K562 (cell line): ENCODE measurements at regions not wholly inside any gene's neighbourhood (a gene's known extent, or its start where the extent isn't known, plus 50 kb on each side); places are given as distances from the start of the nearest gene placed in this dataset.
A peak's percentile ranks its signal among the peaks of the same experiment; 100 is the strongest.

Experiments
- BACH1 ChIP-seq: fragments of 200-800 bp; sonication (Bioruptor generic); IDR thresholded peaks from 2 replicates; pipeline ENCODE4 v1.6.1; 2016; ENCODE audit warnings: missing genetic modification characterization, missing compliant biosample characterization
- DACH1 ChIP-seq: fragments of 450-650 bp; IDR thresholded peaks from 2 replicates; pipeline ENCODE4 v1.6.1; 2018; ENCODE audit not compliant: partially characterized antibody
- ETV1 ChIP-seq: fragments of 450-650 bp; conservative IDR thresholded peaks from 2 replicates; pipeline ENCODE4 v1.6.1; 2016; ENCODE audit warnings: missing genetic modification characterization, control low read depth, low read depth, missing compliant biosample characterization
- JUNB ChIP-seq: fragments of 450-650 bp; formaldehyde crosslinking; conservative IDR thresholded peaks from 2 replicates; pipeline ENCODE4 v1.4.0; 2020; ENCODE audit warnings: mild to moderate bottlenecking
- MTF1 ChIP-seq: fragments of 250-450 bp; sonication (Bioruptor Pico); IDR thresholded peaks from 2 replicates; pipeline ENCODE4 v1.9.0; 2021; ENCODE audit warnings: moderate library complexity, mild to moderate bottlenecking, inconsistent platforms, borderline replicate concordance
- NEUROD1 ChIP-seq: fragments of 150-350 bp; IDR thresholded peaks from 2 replicates; pipeline ENCODE4 v1.6.1; 2014; ENCODE audit warnings: borderline replicate concordance, low read length, low read depth; ENCODE audit not compliant: partially characterized antibody
- POLR2H ChIP-seq: IDR thresholded peaks from 2 replicates; pipeline ENCODE4 v1.6.1; 2016; ENCODE audit warnings: missing genetic modification characterization, low read depth, mild to moderate bottlenecking, control low read depth, missing compliant biosample characterization, moderate library complexity
- PRMT5 ChIP-seq: sonication (generic); formaldehyde crosslinking; IDR thresholded peaks from 2 replicates; pipeline ENCODE4 v1.5.0; 2020; ENCODE audit warnings: missing genetic modification reagents
- RAD51 ChIP-seq: fragments of 450-650 bp; IDR thresholded peaks from 2 replicates; pipeline ENCODE4 v1.7.1; 2016; ENCODE audit warnings: low read depth, mild to moderate bottlenecking, borderline replicate concordance
- RBM34 ChIP-seq: fragments of 200-400 bp; formaldehyde crosslinking; IDR thresholded peaks from 2 replicates; pipeline ENCODE4 v1.6.1; 2018; ENCODE audit warnings: low read length, borderline replicate concordance; ENCODE audit not compliant: insufficient read depth
- RCOR1 ChIP-seq, 2 experiments: IDR thresholded peaks; 2 replicates each; pipeline ENCODE4 v1.6.1; 2012; ENCODE audit warnings: low read depth in 2 of 2, low read length in 2 of 2, borderline replicate concordance in 1 of 2, improper control_type of control experiment in 1 of 2
- SMAD1 ChIP-seq: fragments of 150-350 bp; IDR thresholded peaks from 2 replicates; pipeline ENCODE4 v1.6.1; 2014; ENCODE audit warnings: low read length, low read depth; ENCODE audit not compliant: partially characterized antibody
- SREBF1 ChIP-seq: fragments of 150-350 bp; IDR thresholded peaks from 2 replicates; pipeline ENCODE4 v1.6.1; 2014; ENCODE audit warnings: antibody characterized with exemption, low read depth, low read length, borderline replicate concordance
- TARDBP ChIP-seq: fragments of 450-650 bp; IDR thresholded peaks from 2 replicates; pipeline ENCODE4 v1.6.1; 2016
- TRIM24 ChIP-seq, 2 experiments: fragments of 450-650 bp; IDR thresholded peaks; 2 replicates each; pipeline ENCODE4 v1.6.1; 2016
- YY1 ChIP-seq, 3 experiments: IDR thresholded peaks; 2 replicates each; pipeline ENCODE4 v1.6.1; 2011; ENCODE audit warnings: low read length in 2 of 3, mild to moderate bottlenecking in 2 of 3, moderate library complexity in 2 of 3, borderline replicate concordance in 1 of 3, control low read depth in 1 of 3, low read depth in 1 of 3; ENCODE audit not compliant: insufficient read depth in 3 of 3, insufficient replicate concordance in 2 of 3, control insufficient read depth in 1 of 3, insufficient read length in 1 of 3; ENCODE audit errors: extremely low read depth in 1 of 3
- ZNF561 ChIP-seq: fragments of 450-650 bp; formaldehyde crosslinking; conservative IDR thresholded peaks from 2 replicates; pipeline ENCODE4 v1.4.0; 2020; ENCODE audit warnings: mild to moderate bottlenecking, moderate library complexity
- ZNF75A ChIP-seq: fragments of 450-650 bp; formaldehyde crosslinking; IDR thresholded peaks from 2 replicates; pipeline ENCODE4 v1.4.0; 2020; ENCODE audit warnings: mild to moderate bottlenecking
- ZNF764 ChIP-seq: fragments of 250-450 bp; sonication (Bioruptor Pico); IDR thresholded peaks from 2 replicates; pipeline ENCODE4 v1.4.0; 2020; ENCODE audit warnings: low read depth, mild to moderate bottlenecking, moderate library complexity
- ZNF778 ChIP-seq: fragments of 450-650 bp; formaldehyde crosslinking; IDR thresholded peaks from 2 replicates; pipeline ENCODE4 v1.4.0; 2020; ENCODE audit warnings: mild to moderate bottlenecking, moderate library complexity
- TF ChIP-seq, protein P1 (sequence below): fragments of 150-350 bp; IDR thresholded peaks from 2 replicates; pipeline ENCODE4 v1.6.1; 2014; ENCODE audit warnings: low read depth, mild to moderate bottlenecking, low read length, borderline replicate concordance
- TF ChIP-seq, protein P2 (sequence below): fragments of 450-650 bp; IDR thresholded peaks from 2 replicates; pipeline ENCODE4 v1.6.1; 2016; ENCODE audit warnings: mild to moderate bottlenecking
- TF ChIP-seq, protein P3 (sequence below): fragments of 250-450 bp; sonication (Bioruptor Pico); IDR thresholded peaks from 2 replicates; pipeline ENCODE4 v1.8.0; 2021; ENCODE audit warnings: borderline replicate concordance, mild to moderate bottlenecking, moderate library complexity; ENCODE audit not compliant: poor library complexity, severe bottlenecking

DNA sequence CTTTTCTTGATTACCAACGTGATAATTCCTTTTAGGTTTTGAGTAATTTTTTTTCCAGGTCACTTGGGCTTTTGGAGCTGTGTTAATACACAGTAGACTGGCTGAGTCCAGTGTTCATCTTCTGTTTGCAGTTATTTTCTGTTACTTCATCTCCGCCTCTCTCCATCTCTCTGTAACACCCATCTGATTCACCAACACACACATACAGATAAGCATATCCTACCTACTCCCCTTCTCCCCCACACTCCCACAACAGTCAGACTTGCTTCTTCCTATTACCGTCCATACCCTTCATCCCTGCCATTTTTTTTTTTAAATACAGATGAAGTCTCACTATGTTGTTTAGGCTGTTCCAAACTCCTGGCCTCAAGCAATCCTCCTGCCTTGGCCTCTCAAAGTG is 72.7 kb upstream of the MANSC4 start (continued):
- TF ChIP-seq, protein P1, sequence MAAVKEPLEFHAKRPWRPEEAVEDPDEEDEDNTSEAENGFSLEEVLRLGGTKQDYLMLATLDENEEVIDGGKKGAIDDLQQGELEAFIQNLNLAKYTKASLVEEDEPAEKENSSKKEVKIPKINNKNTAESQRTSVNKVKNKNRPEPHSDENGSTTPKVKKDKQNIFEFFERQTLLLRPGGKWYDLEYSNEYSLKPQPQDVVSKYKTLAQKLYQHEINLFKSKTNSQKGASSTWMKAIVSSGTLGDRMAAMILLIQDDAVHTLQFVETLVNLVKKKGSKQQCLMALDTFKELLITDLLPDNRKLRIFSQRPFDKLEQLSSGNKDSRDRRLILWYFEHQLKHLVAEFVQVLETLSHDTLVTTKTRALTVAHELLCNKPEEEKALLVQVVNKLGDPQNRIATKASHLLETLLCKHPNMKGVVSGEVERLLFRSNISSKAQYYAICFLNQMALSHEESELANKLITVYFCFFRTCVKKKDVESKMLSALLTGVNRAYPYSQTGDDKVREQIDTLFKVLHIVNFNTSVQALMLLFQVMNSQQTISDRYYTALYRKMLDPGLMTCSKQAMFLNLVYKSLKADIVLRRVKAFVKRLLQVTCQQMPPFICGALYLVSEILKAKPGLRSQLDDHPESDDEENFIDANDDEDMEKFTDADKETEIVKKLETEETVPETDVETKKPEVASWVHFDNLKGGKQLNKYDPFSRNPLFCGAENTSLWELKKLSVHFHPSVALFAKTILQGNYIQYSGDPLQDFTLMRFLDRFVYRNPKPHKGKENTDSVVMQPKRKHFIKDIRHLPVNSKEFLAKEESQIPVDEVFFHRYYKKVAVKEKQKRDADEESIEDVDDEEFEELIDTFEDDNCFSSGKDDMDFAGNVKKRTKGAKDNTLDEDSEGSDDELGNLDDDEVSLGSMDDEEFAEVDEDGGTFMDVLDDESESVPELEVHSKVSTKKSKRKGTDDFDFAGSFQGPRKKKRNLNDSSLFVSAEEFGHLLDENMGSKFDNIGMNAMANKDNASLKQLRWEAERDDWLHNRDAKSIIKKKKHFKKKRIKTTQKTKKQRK, result no peak
- TF ChIP-seq PRMT5 (no peak), BACH1 (tag) (no peak), MTF1 (CRISPR knock-in tag) (no peak), ZNF778 (no peak), POLR2H (no peak), ZNF764 (CRISPR knock-in tag) (no peak), TARDBP (no peak), RCOR1 (IDR thresholded peaks at IDR 0.05; ENCODE audit: borderline replicate concordance in 1 of 2, low read depth in 2 of 2, low read length in 2 of 2) (peak in 1 of 2 experiments; percentile 88; a peak in 2 of 4 replicates), SREBF1 (no peak), TRIM24 (IDR thresholded peaks at IDR 0.05) (peak; percentile 86 to 92), YY1 (IDR thresholded peaks at IDR 0.05; ENCODE audit: borderline replicate concordance in 1 of 3, control insufficient read depth in 1 of 3, extremely low read depth in 1 of 3, insufficient read depth in 3 of 3, insufficient read length in 1 of 3, insufficient replicate concordance in 2 of 3, low read depth in 1 of 3, low read length in 2 of 3) (peak in 1 of 3 experiments; percentile 45), ETV1 (tag) (no peak), SMAD1 (peak; percentile 31), NEUROD1 (peak; percentile 66), ZNF75A (no peak), ZNF561 (CRISPR knock-in tag) (no peak), RBM34 (no peak), JUNB (CRISPR knock-in tag) (no peak), DACH1 (peak; percentile 8), RAD51 (no peak)
- TF ChIP-seq, protein P2, sequence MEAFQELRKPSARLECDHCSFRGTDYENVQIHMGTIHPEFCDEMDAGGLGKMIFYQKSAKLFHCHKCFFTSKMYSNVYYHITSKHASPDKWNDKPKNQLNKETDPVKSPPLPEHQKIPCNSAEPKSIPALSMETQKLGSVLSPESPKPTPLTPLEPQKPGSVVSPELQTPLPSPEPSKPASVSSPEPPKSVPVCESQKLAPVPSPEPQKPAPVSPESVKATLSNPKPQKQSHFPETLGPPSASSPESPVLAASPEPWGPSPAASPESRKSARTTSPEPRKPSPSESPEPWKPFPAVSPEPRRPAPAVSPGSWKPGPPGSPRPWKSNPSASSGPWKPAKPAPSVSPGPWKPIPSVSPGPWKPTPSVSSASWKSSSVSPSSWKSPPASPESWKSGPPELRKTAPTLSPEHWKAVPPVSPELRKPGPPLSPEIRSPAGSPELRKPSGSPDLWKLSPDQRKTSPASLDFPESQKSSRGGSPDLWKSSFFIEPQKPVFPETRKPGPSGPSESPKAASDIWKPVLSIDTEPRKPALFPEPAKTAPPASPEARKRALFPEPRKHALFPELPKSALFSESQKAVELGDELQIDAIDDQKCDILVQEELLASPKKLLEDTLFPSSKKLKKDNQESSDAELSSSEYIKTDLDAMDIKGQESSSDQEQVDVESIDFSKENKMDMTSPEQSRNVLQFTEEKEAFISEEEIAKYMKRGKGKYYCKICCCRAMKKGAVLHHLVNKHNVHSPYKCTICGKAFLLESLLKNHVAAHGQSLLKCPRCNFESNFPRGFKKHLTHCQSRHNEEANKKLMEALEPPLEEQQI, result 0 out of 2 replicates have a peak, but pooled peaks have one; percentile 28
- TF ChIP-seq, protein P3, sequence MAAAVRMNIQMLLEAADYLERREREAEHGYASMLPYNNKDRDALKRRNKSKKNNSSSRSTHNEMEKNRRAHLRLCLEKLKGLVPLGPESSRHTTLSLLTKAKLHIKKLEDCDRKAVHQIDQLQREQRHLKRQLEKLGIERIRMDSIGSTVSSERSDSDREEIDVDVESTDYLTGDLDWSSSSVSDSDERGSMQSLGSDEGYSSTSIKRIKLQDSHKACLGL (CRISPR knock-in tag), result no peak
